H9 (cell line): ENCODE measurements at regions not wholly inside any gene's neighbourhood (a gene's known extent, or its start where the extent isn't known, plus 50 kb on each side); places are given as distances from the start of the nearest gene placed in this dataset.

Source experiments
- DNase-seq: peaks from one replicate; pipeline ENCODE4 v3.0.0-alpha.2; 2017
- H2AFZ ChIP-seq: one replicate; pipeline ENCODE4 v1.6.1; 2013; ENCODE audit warnings: mild to moderate bottlenecking, low read length, control low read depth, moderate library complexity
- H2AK5ac ChIP-seq: 2 replicates; pipeline ENCODE4 v1.6.1; 2013; ENCODE audit warnings: low read length, control low read depth, mixed read lengths; ENCODE audit not compliant: insufficient read length
- H2BK120ac ChIP-seq: one replicate; pipeline ENCODE4 v1.6.1; 2013; ENCODE audit warnings: low read depth, mild to moderate bottlenecking, low read length, control low read depth, inconsistent platforms; ENCODE audit not compliant: poor library complexity, severe bottlenecking
- H2BK12ac ChIP-seq: 2 replicates; pipeline ENCODE4 v1.6.1; 2013; ENCODE audit warnings: low read length, control low read depth, mixed read lengths, low read depth; ENCODE audit not compliant: insufficient read length
- H2BK15ac ChIP-seq: 2 replicates; pipeline ENCODE4 v1.6.1; 2013; ENCODE audit warnings: low read depth, low read length, control low read depth
- H2BK20ac ChIP-seq: one replicate; pipeline ENCODE4 v1.6.1; 2013; ENCODE audit warnings: low read depth, mild to moderate bottlenecking, low read length, control low read depth, inconsistent platforms; ENCODE audit not compliant: poor library complexity, severe bottlenecking
- H2BK5ac ChIP-seq: 2 replicates; pipeline ENCODE4 v1.6.1; 2013; ENCODE audit warnings: low read length, control low read depth, mixed read lengths; ENCODE audit not compliant: insufficient read length
- H3K14ac ChIP-seq: 2 replicates; pipeline ENCODE4 v1.6.1; 2013; ENCODE audit warnings: low read length, control low read depth; ENCODE audit not compliant: insufficient read depth
- H3K18ac ChIP-seq: 2 replicates; pipeline ENCODE4 v1.6.1; 2013; ENCODE audit warnings: low read depth, mild to moderate bottlenecking, mixed read lengths, low read length, control low read depth; ENCODE audit not compliant: insufficient read length
- H3K23ac ChIP-seq: 2 replicates; pipeline ENCODE4 v1.6.1; 2013; ENCODE audit warnings: low read length, control low read depth, mixed read lengths, low read depth; ENCODE audit not compliant: insufficient read length
- H3K23me2 ChIP-seq: 2 replicates; pipeline ENCODE4 v1.6.1; 2013; ENCODE audit warnings: low read depth, mild to moderate bottlenecking, mixed read lengths, low read length, control low read depth; ENCODE audit not compliant: insufficient read length, poor library complexity, severe bottlenecking
- H3K27ac ChIP-seq: 2 replicates; pipeline ENCODE4 v1.5.1; 2013; ENCODE audit warnings: low read length, control low read depth, mixed read lengths, low read depth; ENCODE audit not compliant: insufficient read length
- H3K27me3 ChIP-seq: 2 replicates; pipeline ENCODE4 v1.6.1; 2013; ENCODE audit warnings: low read length, control low read depth, inconsistent platforms; ENCODE audit not compliant: insufficient read depth
- H3K4ac ChIP-seq: 2 replicates; pipeline ENCODE4 v1.6.1; 2013; ENCODE audit warnings: low read depth, mild to moderate bottlenecking, control low read depth, inconsistent platforms, low read length, moderate library complexity
- H3K4me1 ChIP-seq: 2 replicates; pipeline ENCODE4 v1.6.1; 2013; ENCODE audit warnings: low read length, control low read depth, inconsistent platforms; ENCODE audit not compliant: insufficient read depth
- H3K4me2 ChIP-seq: 2 replicates; pipeline ENCODE4 v1.6.1; 2013; ENCODE audit warnings: low read length, control low read depth, mixed read lengths; ENCODE audit not compliant: insufficient read length, insufficient read depth
- H3K56ac ChIP-seq: 2 replicates; pipeline ENCODE4 v1.6.1; 2013; ENCODE audit warnings: low read depth, mild to moderate bottlenecking, mixed read lengths, low read length, control low read depth; ENCODE audit not compliant: insufficient read length
- H3K79me1 ChIP-seq: 2 replicates; pipeline ENCODE4 v1.6.1; 2013; ENCODE audit warnings: low read depth, mild to moderate bottlenecking, moderate library complexity, low read length, control low read depth, inconsistent platforms; ENCODE audit not compliant: insufficient read depth, poor library complexity, severe bottlenecking
- H3K79me2 ChIP-seq: 2 replicates; pipeline ENCODE4 v1.6.1; 2013; ENCODE audit warnings: low read length, control low read depth, inconsistent platforms; ENCODE audit not compliant: insufficient read depth
- H3K9ac ChIP-seq: 2 replicates; pipeline ENCODE4 v1.6.1; 2013; ENCODE audit warnings: low read length, control low read depth, mixed read lengths; ENCODE audit not compliant: insufficient read length; ENCODE audit errors: extremely low read depth
- H3K9me3 ChIP-seq: one replicate; pipeline ENCODE4 v1.6.1; 2013; ENCODE audit warnings: low read depth, low read length, inconsistent platforms; ENCODE audit not compliant: control insufficient read depth
- H3T11ph ChIP-seq: one replicate; pipeline ENCODE4 v1.6.1; 2013; ENCODE audit warnings: mild to moderate bottlenecking, low read length, control low read depth, inconsistent platforms
- H4K20me1 ChIP-seq: one replicate; pipeline ENCODE4 v1.6.1; 2013; ENCODE audit not compliant: control insufficient read depth, insufficient read length, insufficient read depth
- H4K5ac ChIP-seq: 2 replicates; pipeline ENCODE4 v1.6.1; 2013; ENCODE audit warnings: low read depth, mild to moderate bottlenecking, mixed read lengths, low read length, control low read depth; ENCODE audit not compliant: insufficient read length
- H4K8ac ChIP-seq: replicated peaks from 2 replicates; pipeline ENCODE4 v1.6.1; 2013; ENCODE audit warnings: low read length, control low read depth, mixed read lengths, low read depth; ENCODE audit not compliant: insufficient read length
- H4K91ac ChIP-seq: 2 replicates; pipeline ENCODE4 v1.6.1; 2013; ENCODE audit warnings: low read depth, mild to moderate bottlenecking, moderate library complexity, mixed read lengths, low read length, control low read depth; ENCODE audit not compliant: insufficient read length
- H3K27ac Mint-ChIP-seq, 3 experiments: 2 replicates in 2 of 3; 3 replicates in 1 of 3; pipeline ENCODE4 v1.8.0; 2020 to 2021; ENCODE audit warnings: mixed read lengths in 3 of 3, mild to moderate bottlenecking in 1 of 3, moderate library complexity in 1 of 3
- H3K27me3 Mint-ChIP-seq: 2 replicates; pipeline ENCODE4 v1.8.0; 2021; ENCODE audit warnings: low read depth, mild to moderate bottlenecking, moderate library complexity, mixed read lengths
- H3K36me3 Mint-ChIP-seq, 3 experiments: 2 replicates in 2 of 3; 3 replicates in 1 of 3; pipeline ENCODE4 v1.8.0; 2020 to 2021; ENCODE audit warnings: low read depth in 3 of 3, mixed read lengths in 3 of 3; ENCODE audit not compliant: insufficient read depth in 1 of 3
- H3K4me1 Mint-ChIP-seq, 2 experiments: 2 replicates each; pipeline ENCODE4 v1.8.0; 2020; ENCODE audit warnings: mixed read lengths in 2 of 2
- H3K4me3 Mint-ChIP-seq, 2 experiments: 2 replicates in 1 of 2; 3 replicates in 1 of 2; pipeline ENCODE4 v1.8.0; 2020 to 2021; ENCODE audit warnings: mild to moderate bottlenecking in 2 of 2, mixed read lengths in 2 of 2, moderate library complexity in 1 of 2
- H3K9me3 Mint-ChIP-seq, 2 experiments: 2 replicates in 1 of 2; 3 replicates in 1 of 2; pipeline ENCODE4 v1.8.0; 2020; ENCODE audit warnings: mild to moderate bottlenecking in 2 of 2, mixed read lengths in 2 of 2, moderate library complexity in 1 of 2
- WGBS: extraction: QIAGEN DNeasy Blood & Tissue Kit; methylation state at CpG from one replicate; pipeline ENCODE4 v1.1.7; 2013; ENCODE audit warnings: missing lambda C conversion rate, low lambda C conversion rate, mixed read lengths; ENCODE audit not compliant: insufficient read length; ENCODE audit errors: extremely low coverage; 5-methylcytosine and 5-hydroxymethylcytosine counted together
- TF ChIP-seq, protein P1 (sequence below): fragments of 200-600 bp; sonication (generic); conservative IDR thresholded peaks from 3 replicates; pipeline ENCODE4 v1.8.0; 2021; ENCODE audit warnings: antibody characterized with exemption, mild to moderate bottlenecking

DNA sequence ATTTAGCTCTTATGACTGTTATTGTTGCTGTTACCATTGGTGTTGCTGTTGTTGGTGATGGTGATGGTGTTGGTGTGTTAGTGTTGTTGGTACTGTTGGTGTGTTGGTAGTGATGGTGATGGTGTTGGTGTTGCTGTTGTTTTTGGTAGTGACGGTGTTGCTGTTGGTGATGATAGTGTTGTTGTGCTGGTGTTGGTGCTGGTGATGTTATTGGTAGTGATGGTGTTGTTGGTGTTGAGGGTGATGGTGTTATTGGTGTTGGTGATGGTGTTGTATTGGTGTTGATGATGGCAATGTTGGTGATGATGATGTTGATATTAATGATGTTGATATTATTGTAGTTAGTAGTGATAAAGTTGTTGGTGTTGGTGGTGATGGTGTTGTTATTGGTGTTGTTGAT lies 285.7 kb upstream of the FOXF1 start:
- Histone ChIP-seq H2BK12ac (no peak overlapping the region), H4K20me1 (no peaks in the 10 kb centered on the region), H4K5ac (no peak overlapping the region), H4K91ac (no peak overlapping the region), H2AK5ac (no peak overlapping the region), H2AFZ (no peak overlapping the region), H3K9ac (no peak overlapping the region), H4K8ac (no peak overlapping the region), H2BK5ac (no peak overlapping the region), H3K9me3 (no peaks in the 10 kb centered on the region), H3K23me2 (no peaks in the 10 kb centered on the region), H3K56ac (no peak overlapping the region), H2BK15ac (no peak overlapping the region), H2BK120ac (no peak overlapping the region), H3K4ac (no peak overlapping the region), H3K79me1 (no peaks in the 10 kb centered on the region), H3K23ac (no peak overlapping the region), H3T11ph (no peak overlapping the region), H3K79me2 (no peaks in the 10 kb centered on the region), H3K4me1 (no peaks in the 10 kb centered on the region), H2BK20ac (no peak overlapping the region), H3K27me3 (no peaks in the 10 kb centered on the region), H3K4me2 (no peak overlapping the region), H3K14ac (no peak overlapping the region), H3K27ac (no peak overlapping the region), H3K18ac (no peak overlapping the region)
- TF ChIP-seq, protein P1, sequence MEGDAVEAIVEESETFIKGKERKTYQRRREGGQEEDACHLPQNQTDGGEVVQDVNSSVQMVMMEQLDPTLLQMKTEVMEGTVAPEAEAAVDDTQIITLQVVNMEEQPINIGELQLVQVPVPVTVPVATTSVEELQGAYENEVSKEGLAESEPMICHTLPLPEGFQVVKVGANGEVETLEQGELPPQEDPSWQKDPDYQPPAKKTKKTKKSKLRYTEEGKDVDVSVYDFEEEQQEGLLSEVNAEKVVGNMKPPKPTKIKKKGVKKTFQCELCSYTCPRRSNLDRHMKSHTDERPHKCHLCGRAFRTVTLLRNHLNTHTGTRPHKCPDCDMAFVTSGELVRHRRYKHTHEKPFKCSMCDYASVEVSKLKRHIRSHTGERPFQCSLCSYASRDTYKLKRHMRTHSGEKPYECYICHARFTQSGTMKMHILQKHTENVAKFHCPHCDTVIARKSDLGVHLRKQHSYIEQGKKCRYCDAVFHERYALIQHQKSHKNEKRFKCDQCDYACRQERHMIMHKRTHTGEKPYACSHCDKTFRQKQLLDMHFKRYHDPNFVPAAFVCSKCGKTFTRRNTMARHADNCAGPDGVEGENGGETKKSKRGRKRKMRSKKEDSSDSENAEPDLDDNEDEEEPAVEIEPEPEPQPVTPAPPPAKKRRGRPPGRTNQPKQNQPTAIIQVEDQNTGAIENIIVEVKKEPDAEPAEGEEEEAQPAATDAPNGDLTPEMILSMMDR, result no peak
- peaks cover 28% of the 10 kb centered on the region for H3K27me3 Mint-ChIP-seq
- H3K27ac Mint-ChIP-seq, result no peak overlapping the region
- DNase-seq, result no peak
- no peaks in the 10 kb centered on the region; a peak in 1 of 5 replicates for H3K9me3 Mint-ChIP-seq
- H3K36me3 Mint-ChIP-seq, result no peaks in the 10 kb centered on the region
- H3K4me3 Mint-ChIP-seq, result no peak overlapping the region
- H3K4me1 Mint-ChIP-seq, result peaks cover 0 to 19% of the 10 kb centered on the region in 2 experiments; a peak in 2 of 4 replicates
- WGBS, result no CpG with 5 or more reads among the region's 1 CpG
